ENCODE measurements at regions not wholly inside any gene's neighbourhood (a gene's known extent, or its start where the extent isn't known, plus 50 kb on each side); places are given as distances from the start of the nearest gene placed in this dataset.

DNA sequence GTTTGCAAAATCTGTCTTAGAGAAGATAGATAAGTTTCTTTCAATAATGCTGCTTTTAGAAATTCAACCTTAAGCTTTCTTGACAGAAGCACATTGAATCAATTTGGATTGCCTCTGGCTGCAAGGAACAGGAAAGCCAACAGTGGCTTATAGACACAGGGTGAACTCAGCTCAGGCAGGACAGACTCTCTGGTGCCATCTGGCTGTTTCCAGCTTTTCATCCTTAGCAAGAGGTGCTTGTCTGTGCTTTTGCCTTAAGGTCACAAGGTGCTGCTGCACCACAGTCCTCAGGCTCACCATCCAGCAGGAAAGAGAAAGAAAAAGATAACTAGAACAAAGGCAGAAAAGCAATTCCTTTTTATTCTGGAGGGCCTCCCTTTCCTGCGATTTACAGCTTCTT lies 93.7 kb upstream of the ETS2 start:
- no peak for DNase-seq

DNA sequence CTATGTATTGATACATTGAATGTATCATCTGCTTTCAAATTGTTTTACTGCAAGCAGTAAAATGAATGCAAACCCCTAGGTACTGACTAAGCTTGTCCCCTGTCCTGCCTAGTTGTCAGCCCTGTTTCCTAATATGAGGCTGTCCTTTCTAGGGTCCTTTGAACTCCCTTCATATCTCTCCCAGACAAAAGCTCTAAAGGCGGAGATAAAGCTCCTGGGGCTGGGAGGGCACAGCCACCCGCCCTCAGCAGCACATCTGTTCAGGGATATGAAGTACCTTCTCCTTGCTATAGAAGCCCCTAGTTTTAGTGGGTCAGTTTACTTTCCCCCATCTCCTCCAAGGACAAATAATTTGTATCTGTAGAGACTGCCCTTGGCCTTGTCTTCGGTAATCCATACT lies 93.1 kb upstream of the ETS2 start:
- no peak for DNase-seq

DNA sequence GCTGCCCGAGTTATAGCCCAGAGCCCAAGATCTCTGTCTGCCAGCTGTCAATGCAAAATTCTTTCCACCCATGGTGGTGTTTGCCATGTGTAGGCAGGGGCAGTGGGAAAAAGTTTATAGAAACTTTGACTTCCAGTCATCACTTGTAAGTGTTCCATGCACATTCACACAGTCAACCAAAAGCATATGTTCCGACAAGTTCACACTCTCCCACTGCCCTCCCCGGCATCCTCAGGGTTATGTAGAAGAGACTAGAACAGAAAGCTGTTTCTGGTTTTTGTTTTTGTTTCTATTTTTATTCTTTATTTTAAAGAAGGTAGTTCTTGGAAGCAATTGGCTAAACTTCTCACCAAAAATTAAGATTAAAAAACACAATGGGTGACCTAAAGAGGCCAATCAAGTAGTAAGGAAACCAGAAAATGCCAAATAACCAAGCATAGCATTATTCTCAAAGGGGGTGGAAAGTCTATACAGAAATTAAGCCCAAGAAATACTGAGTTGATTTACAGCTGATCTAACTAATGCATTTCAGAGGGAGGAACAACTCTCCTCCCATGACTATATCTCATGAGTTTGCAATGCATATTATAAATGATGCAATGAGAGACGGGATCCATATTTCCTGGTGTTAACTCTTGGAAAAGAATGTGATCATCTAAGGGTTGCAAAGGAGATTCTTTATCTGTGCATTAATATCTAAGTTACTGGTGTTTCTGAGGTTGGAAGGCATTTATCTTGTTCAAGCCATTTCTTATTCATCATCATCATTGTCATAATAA lies 91.5 kb upstream of the ETS2 start:
- no peak for DNase-seq

DNA sequence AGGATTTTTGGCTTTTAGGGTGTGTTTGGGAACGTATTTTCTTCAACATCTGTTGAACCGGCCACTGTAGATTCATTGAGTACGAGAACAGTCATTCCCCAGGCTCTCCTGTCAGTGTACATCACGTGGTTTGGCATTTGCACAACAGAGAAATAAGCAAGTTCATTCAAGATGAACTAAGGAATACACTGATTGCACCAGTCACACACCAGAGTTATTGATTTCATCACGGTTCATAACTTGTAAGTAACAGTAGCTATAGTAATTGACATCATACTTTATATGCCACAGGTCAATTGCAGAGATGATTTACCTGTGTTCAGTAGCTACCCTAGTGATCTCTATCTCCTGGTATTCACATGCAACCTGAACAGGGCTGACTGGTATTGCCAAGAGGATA lies 90.7 kb upstream of the ETS2 start:
- no peak for DNase-seq

DNA sequence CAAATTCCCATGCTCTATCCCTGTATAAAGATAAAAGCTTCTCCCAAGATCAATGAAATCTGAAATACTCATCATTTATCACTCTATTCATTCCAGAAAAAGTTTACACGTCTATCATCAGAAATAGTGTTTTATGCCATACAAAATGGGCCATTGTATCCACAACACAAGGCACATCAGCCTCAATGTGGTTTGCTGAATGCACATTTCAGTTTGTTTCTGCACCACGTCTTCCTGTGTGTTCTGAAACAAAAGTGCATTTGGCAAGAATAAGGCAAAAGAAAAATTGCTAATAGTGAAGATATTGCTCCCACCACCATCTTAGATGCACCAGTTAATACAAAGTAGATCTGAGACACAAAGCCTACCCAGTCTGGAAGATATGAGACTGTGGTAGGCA lies 89.6 kb upstream of the ETS2 start:
- no peak for DNase-seq

DNA sequence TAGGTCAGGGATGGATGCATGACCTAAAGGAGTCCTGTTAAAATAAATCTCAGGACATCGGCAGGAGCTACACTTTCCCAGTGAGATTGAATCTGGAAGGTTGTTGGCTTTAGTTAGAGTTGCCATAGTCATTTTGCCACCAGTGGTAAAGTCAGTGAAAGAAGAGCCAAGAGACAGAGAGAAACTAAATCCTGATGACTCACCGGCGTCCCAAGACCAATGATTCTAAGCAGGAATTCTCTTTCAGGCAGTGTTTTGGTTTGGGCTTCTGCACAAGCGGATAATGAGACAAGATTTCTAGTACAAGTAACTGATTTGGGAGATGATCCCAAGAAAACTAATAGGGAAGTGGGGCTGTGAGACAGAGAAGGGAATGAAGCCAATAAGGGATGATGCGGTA lies 88.8 kb upstream of the ETS2 start:
- DNase-seq: no peak

DNA sequence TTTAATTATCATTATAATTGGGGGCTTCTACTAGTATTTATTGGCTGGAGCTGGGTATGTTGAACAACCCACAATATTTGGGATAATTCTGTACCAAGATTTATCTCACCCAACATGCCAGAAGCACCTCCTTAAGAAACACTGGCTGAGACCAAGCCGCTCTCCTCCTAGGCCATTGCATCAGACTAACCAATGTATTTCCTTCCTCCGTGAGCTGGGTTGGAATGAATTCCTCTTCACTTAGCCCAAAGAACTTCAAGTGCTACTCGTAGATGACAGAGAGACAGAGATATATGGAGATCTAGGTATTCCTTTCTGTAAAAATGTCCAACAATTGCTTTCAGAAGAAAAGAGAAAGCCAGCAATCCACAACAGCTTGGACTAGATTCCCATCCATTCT lies 87.2 kb upstream of the ETS2 start:
- no peak for DNase-seq

DNA sequence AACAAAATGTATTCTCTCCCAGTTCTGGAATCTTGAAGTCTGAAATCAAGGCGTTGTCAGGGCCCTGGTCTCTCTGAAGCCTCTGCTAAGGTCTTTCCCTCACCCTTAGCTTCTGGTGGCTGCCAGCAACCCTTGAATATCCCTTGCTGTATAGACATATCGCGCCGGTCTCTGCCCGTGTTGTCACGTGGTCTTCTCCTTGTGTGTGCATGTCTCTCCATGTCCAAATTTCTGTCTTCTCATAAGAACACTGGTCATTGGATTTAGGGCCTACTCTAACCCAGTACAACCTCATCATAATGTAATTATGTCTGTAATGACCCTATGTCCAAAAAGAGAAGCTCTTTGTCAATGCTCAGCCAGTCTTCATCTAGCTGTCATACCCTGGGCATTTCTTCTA lies 85.7 kb upstream of the ETS2 start:
- no peak for DNase-seq

DNA sequence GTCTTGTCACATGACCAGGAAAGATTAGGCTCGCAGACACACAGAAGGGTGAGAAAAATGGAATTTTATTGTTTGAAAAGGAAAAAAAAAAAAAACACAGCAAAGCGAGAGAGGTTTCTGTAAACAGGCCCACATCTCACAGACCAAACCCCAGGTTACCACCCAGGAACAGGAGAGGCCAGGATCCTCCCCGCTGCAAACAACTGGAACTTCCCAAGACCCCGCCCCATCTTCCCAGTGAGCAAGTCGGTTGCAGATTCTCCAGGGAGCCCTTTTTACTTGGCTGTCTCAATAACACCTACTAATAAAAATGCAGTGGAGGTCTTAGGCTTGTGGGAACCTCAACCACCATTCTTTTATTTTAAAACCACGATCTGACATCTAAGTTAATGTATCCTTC lies 84.7 kb upstream of the ETS2 start:
- no peak for DNase-seq

DNA sequence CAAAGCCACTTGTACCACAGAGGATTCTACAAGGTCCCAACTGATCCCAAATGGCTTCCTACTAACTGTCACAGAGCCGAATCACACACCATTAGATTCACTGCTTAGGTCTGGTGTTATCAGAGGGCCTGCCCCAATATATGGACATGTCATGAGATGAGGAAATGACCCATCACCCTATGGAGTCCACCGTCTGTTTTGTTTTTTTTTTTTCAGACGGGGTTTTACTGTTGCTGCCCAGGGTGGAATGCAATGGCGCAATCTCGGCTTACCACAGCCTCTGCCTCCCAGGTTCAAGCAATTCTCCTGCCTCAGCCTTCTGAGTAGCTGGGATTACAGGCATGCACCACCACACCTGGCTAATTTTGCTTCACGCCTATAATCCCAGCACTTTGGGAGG lies 83.8 kb upstream of the ETS2 start:
- DNase-seq: no peak

DNA sequence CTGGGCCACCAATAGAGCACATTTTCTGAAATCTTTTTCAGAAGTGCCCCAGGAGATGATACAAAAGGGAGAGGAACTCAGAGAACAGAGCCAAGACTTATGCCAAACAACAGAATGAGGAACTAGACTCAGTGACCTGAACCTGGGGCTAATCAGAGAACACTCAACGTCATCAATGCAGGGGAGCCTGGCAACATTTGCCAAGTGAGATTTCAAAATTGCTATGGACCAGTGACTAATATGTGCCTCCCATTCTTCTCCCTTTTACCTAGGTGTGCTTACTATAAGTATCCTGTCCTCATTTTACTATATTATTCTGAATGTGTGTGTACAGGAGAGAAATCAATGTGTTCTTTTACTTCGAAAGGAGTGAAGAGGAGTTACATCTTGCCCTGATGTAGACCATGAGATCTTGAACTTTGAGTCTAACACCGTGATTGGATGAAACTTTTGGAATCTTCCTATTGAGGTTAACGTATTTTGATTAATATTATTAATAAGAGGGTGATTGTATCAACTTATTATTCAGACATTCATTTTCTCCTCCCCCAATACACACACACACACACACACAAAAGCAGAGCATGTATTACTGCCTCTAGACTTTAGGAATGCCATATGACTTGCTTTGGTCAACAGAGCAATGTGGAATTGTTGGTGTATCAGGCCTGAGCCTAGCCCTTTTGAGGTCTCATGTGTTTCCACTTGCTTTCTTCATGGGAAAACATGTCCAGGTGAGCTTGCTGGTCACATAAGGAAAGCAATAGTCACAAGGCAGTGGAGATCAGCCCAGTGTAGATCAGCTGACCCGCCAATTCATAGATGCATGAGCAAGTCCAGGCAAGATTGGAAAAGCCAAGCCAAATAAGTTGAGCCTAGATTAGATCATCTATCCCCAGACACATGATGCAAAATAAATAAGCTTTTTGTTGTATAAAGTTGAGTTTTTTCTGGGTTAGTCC lies 80.3 kb upstream of the ETS2 start:
- no peak for DNase-seq

DNA sequence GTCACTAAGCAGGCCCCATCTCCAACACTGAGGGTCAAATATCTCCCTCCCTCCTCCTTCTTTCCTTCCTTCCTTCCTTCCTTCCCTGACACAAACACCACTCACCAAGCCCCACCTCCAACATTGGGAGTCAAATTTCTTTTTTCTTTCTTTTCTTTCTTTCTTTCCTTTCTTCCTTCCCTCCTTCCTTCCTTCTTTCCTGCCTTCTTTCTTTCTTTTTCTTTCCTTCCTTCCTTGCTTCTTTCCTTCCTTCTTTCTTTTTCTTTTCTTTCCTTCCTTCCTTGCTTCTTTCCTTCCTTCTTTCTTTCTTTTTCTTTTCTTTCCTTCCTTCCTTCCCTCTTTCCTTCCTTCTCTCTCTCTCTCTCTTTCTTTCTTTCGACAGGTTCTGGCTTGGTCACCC lies 79.2 kb upstream of the ETS2 start:
- no peak for DNase-seq

DNA sequence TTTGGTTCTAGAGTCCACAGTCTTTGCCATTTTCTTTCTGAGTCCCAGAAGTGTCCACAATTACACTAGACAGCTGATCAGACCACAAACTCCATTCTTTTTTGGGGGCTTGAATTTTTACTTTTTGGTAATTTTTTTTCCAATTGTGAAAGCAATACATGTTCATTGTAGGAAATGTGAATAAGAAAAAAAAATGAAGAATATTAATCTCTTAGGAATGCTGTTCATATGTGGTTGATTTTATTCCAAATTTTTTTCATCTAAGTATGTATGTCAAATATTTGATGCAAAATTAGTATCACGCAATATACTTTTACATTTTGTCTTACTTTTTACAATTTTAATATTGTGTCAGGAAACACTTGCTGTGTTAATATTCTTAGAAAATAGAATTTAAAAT lies 76.4 kb upstream of the ETS2 start:
- no peak for DNase-seq

DNA sequence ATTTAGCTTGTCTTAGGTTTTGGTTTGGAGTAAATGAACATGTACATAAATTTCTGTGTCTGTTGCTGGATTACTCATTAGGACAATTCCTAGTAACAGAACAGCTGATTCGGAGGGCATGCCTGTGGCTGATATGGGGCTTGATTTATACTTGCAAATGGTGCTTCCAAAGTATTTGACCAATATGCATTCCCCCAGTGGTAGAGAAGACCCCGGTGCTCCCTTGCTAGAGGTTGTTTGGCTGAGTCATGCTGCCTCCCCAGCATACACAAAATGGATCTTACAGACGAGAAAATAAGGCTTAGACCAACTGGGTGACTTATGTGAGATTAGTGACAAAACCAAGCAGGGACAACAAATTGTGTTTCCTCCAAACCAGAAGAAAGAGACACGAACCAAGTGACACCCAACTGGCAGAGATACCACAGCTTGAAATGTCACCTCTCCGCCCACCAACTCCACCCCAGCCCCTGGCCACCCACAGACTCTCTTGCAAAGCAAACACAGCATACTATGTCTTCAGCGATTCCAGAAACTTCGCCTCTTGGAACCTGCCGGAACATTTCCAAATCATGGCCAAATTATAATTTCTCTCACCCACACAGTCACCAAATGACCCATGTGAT lies 75.9 kb upstream of the ETS2 start:
- DNase-seq: no peak

DNA sequence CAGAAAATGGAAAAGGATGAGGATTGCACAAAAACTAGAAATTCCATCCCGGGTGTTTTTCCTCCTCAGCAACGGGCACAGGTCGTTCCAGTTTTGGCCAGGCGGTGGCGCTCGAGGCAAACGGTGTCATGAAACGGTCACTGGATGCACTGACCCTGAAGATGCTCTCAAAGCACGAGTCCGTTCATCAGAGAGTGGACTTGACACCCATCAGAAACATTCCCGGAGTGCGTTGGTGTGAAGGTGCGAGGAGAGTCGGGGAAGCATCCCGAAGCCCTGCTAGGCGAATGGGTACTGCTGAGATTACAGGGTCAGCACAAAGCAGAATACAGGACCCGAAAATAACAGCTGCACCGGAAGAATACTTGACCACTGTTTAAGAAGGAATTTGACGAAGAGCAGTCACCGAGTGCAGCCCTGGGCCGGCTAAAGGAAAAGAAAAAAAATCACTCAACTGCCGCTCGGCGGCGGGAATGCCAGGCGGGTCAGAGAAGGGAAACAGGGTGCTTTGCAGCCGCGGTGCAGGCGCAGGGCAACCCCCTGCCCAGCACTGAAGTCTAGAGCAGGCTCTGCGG lies 71.7 kb upstream of the ETS2 start:
- DNase-seq: peak; percentile 74 to 84

DNA sequence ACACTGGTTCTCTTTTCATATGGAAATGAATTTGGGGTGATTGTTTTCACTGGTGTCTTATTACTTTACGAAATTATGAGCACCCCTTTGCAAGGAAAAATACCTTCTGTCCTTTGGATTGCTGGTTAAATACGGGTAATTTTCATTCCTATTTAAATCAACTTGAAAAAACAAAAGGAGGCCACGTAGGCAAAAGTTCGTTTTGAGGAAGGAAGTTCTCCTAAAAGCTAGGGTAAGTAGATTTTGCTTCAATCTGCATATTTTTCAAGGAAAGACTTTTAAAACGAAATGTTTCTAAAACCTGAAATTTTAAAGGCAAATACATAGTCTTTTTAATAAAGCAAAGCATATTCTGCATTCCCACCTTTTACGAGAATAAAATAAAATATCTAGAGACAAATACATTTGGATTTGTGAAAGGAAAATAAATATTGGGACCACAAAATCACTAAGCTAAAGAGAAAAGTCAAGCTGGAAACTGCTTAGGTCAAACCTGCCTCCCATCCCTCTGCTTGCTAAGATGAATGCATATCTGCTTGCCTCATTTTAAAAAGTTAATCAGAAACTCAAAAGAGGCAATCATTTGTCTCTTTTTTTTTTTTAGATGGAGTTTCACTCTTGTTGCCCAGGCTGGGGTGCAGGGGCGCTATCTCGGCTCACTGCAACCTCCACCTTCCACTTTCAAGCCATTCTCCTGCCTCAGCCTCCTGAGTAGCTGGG lies 70.9 kb upstream of the ETS2 start:
- no peak for DNase-seq

DNA sequence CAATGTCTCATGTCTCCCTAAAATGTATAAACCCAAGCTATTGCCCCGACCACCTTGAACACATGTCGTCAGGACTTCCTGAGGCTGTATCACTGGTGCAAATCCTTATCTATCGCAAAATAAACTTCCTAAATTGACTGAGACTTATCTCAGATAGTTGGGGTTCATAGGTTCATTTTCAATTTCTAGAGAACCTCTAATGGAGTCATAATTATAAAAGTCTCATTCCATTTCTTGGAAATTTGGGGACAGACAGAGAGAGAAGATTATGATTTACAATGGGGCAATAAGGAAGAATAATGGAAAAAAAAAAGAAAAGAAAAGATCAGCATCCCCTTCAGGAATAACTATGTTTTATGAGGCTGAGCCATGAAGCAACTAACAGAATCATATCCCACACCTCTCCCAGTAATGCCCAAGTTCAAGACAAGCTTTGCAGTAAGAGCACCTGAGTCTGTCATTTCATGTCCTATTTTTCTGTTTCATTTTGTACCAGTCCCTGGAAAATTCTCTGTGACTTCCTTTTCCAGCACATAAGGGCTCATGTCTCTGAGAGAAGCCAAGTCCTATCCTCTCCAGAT lies 70.0 kb upstream of the ETS2 start:
- DNase-seq: no peak

DNA sequence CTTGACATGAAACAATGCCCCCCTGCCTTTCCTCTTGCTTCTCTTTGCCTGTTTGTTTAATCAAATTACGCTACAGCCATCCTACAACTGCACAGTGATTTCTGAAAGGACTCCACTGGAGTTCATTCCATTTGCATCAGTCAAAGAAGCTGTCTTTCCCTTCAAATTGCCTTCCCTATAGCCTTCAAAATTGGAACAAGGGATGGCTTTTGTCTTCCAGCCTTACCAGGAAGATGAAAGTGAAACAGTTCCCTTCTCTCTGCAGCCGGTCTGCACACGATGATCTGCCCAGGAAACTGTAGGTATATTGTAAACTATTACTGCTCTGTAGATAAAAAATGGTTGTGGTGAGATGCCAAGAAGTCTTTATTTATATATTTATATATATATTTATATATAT lies 65.6 kb upstream of the ETS2 start:
- DNase-seq: no peak

DNA sequence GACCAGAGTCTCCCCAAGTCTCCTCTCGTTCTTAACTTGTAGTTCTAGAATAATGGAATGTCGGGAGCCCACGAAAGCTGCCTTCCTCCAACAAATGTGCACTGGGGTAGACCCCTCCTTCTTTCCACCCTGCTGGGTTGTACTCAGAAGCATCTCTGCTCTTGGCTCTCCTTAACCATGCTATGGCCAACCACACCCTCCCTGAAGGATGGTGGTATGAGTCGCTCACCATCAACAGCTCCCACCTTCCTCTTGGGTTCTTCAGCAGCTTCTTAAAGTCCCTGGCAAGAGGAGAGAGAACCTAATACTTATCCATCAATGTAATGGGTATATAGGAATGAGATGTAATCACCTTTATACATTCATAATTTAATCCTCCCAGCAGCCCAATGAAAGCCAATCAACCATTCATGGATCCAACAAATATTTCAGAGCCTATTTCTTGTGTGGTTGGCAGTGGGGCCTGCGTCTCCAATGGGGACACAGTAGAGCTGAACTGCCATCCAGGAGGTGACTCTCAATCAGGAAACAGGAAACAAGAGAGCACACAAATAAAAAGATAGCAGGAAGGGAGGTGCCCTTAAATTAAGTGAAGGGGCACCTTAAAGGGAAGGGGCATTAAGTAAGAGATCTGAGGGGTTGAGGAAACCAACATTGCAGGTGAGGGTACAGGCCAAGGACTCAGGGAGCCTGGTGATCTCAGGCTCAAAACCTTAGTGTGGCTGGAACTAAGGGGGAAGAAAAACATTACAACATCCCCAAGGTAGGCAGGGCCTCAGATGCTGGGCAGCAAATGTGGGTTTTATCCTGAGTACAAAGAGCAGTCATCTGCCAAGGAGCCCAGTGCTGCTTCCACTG lies 64.4 kb upstream of the ETS2 start:
- no peak for DNase-seq

DNA sequence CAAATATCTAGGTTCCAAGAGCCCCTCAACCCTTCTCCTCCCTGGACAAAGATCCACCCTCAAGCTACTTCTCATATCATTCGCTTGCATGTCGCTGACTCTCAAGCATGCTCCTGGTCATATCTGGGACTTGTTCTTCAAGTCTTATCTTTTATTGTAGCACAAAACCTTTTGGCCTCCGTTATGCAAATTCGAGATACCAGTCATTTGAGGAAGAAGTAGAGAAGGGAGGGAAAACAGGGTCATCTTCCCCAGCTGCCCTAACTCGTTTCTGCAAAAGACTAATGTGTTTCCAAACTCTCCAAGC lies 63.8 kb upstream of the ETS2 start:
- no peak for DNase-seq

DNA sequence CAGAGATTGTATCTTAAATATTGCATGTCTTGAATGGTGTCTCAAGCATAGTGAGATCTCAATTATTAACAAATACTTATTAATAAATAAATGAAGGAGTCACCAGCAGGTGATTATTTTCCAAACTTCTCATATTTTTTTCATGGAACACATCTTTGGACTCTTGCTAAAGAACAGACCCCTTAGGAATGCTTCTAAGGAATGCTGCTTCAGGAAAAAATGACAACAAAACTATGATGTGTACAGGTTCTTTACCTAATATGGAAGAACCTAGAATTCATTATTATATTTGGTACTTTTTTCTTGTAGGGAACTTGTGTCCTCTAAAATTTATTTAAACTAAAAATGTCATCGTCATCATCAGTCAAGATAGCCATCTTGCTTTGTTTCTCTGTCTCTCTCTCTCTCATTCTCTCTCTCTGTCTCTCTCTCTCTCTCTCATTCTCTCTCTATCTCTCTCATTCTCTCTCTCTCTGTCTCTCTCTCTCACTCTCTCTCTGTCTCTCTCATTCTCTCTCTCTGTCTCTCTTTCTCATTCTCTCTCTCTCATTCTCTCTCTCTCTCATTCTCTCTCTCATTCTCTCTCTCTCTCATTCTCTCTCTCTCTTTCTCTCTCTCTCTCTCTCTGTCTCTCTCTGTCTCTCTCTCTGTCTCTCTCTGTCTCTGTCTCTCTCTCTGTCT lies 63.0 kb upstream of the ETS2 start:
- no peak for DNase-seq
